ENCODE measurements at regions not wholly inside any gene's neighbourhood (a gene's known extent, or its start where the extent isn't known, plus 50 kb on each side); places are given as distances from the start of the nearest gene placed in this dataset.

- TF ChIP-seq CTCF (IDR thresholded peaks at IDR 0.05; ENCODE audit: low read depth, low read length, poor library complexity, severe bottlenecking) = no peak
- no peak for TF ChIP-seq EZH2phosphoT487 (IDR thresholded peaks at IDR 0.05; ENCODE audit: borderline replicate concordance, low read length)
Observed at GRCh38 chr13:89113744-89114143, 1442.6 kb downstream of the SLITRK5 start.
